ENCODE measurements at regions not wholly inside any gene's neighbourhood (a gene's known extent, or its start where the extent isn't known, plus 50 kb on each side); places are given as distances from the start of the nearest gene placed in this dataset.

DNA sequence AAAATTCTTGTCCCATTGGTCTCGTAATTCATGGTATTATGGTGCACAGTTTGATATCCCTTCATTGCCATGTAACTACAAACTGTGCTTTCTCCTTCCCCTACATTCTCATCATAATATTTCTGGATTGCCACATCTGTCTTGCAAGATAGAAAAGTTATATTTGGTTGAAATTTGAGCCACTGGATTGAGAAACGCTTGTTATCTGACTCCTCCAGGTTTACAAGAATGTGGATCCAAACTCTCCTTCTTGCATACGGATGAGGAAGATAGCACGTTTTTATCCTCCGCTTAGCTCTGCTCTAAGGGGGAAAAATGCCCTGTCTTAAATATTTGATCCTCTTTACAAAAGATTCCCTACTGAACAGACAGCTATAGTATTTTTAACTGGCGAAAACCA is 438.2 kb downstream of the TSN start:
- Histone ChIP-seq H3K27ac (ENCODE audit: low read length) (no peak overlapping the region), H3K9me3 (ENCODE audit: control insufficient read depth, insufficient read depth, low read length) (no peaks in the 10 kb centered on the region), H3K27me3 (ENCODE audit: control insufficient read depth, insufficient read depth, low read length) (no peaks in the 10 kb centered on the region), H3K4me3 (ENCODE audit: low read length) (no peak overlapping the region), H3K36me3 (ENCODE audit: control insufficient read depth, insufficient read depth, low read length) (no peaks in the 10 kb centered on the region), H3K4me1 (ENCODE audit: control insufficient read depth, insufficient read depth, low read length) (no peaks in the 10 kb centered on the region)
- WGBS (ENCODE audit: insufficient coverage), result 90% methylated on average over 6 of the region's 6 CpGs
- TF ChIP-seq, protein P1, sequence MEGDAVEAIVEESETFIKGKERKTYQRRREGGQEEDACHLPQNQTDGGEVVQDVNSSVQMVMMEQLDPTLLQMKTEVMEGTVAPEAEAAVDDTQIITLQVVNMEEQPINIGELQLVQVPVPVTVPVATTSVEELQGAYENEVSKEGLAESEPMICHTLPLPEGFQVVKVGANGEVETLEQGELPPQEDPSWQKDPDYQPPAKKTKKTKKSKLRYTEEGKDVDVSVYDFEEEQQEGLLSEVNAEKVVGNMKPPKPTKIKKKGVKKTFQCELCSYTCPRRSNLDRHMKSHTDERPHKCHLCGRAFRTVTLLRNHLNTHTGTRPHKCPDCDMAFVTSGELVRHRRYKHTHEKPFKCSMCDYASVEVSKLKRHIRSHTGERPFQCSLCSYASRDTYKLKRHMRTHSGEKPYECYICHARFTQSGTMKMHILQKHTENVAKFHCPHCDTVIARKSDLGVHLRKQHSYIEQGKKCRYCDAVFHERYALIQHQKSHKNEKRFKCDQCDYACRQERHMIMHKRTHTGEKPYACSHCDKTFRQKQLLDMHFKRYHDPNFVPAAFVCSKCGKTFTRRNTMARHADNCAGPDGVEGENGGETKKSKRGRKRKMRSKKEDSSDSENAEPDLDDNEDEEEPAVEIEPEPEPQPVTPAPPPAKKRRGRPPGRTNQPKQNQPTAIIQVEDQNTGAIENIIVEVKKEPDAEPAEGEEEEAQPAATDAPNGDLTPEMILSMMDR (IDR thresholded peaks at IDR 0.05), result no peak
- H3K27me3 Mint-ChIP-seq (ENCODE audit: low read depth in 2 of 2), result no peaks in the 10 kb centered on the region
- no peak overlapping the region for H3K27ac Mint-ChIP-seq
- H3K4me3 Mint-ChIP-seq, result no peak overlapping the region
- H3K9me3 Mint-ChIP-seq, result no peaks in the 10 kb centered on the region
- no peaks in the 10 kb centered on the region for H3K36me3 Mint-ChIP-seq
- no peaks in the 10 kb centered on the region for H3K4me1 Mint-ChIP-seq
- DNase-seq (no peak), ATAC-seq (no peak)
- intact Hi-C loops (cut with micrococcal nuclease), result no loop called here

DNA sequence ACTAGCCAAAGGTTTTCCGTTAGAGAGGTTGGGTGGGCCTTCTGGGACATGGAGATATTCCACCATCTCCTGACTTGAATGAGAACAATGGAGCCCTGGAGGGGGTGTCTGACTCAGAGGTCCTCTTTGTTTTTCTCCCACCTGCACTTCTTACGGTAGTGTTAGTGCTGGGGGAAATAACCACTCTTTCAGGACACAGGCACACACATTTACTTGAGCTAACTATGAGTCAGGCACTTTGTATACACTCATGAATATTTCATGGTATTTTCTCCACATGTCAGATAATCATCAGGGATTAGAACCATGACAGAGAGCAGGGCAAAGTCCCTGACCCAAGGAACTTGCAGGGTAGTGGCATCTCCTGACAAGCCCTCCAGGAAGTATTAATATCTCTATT is 439.1 kb downstream of the TSN start:
- 88% methylated on average over 2 of the region's 2 CpGs for WGBS (ENCODE audit: insufficient coverage)
- no peaks in the 10 kb centered on the region for H3K4me1 Mint-ChIP-seq
- no peak for DNase-seq
- intact Hi-C loops (cut with micrococcal nuclease), result no loop called here
- no peaks in the 10 kb centered on the region for H3K9me3 Mint-ChIP-seq
- Histone ChIP-seq H3K4me3 (ENCODE audit: low read length) (no peak overlapping the region), H3K36me3 (ENCODE audit: control insufficient read depth, insufficient read depth, low read length) (no peaks in the 10 kb centered on the region), H3K4me1 (ENCODE audit: control insufficient read depth, insufficient read depth, low read length) (no peaks in the 10 kb centered on the region), H3K27me3 (ENCODE audit: control insufficient read depth, insufficient read depth, low read length) (no peaks in the 10 kb centered on the region), H3K9me3 (ENCODE audit: control insufficient read depth, insufficient read depth, low read length) (no peaks in the 10 kb centered on the region), H3K27ac (ENCODE audit: low read length) (no peak overlapping the region)
- TF ChIP-seq, protein P1 (IDR thresholded peaks at IDR 0.05), result no peak
- H3K36me3 Mint-ChIP-seq, result no peaks in the 10 kb centered on the region
- no peak overlapping the region for H3K27ac Mint-ChIP-seq
- H3K4me3 Mint-ChIP-seq, result no peak overlapping the region
- no peak for ATAC-seq
- no peaks in the 10 kb centered on the region for H3K27me3 Mint-ChIP-seq (ENCODE audit: low read depth in 2 of 2)

DNA sequence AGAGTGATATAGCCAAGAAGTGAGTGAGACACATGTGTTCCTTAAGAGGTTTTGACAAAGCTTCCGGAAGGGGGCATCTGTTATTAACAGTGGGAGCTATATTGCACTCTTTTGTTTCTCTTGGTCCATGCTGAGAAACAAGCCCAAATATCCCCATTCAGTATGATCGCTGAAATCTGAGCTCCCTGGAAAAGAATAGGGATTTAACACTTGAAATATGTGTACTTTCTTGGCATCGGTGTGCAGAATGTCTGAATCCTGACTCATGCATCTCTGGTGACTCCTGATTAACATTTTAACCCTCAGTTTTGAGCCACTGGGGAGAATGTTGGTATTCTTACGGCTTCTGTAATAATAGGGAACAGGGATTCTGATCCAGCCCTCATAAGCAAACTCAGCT is 448.1 kb downstream of the TSN start:
- ATAC-seq, result no peak
- Histone ChIP-seq H3K9me3 (ENCODE audit: control insufficient read depth, insufficient read depth, low read length) (no peaks in the 10 kb centered on the region), H3K27me3 (ENCODE audit: control insufficient read depth, insufficient read depth, low read length) (no peaks in the 10 kb centered on the region), H3K4me1 (ENCODE audit: control insufficient read depth, insufficient read depth, low read length) (no peaks in the 10 kb centered on the region), H3K36me3 (ENCODE audit: control insufficient read depth, insufficient read depth, low read length) (no peaks in the 10 kb centered on the region), H3K27ac (ENCODE audit: low read length) (no peak overlapping the region), H3K4me3 (ENCODE audit: low read length) (no peak overlapping the region)
- intact Hi-C loops (cut with micrococcal nuclease), result no loop called here
- no peak overlapping the region for H3K4me3 Mint-ChIP-seq
- no peak overlapping the region for H3K27ac Mint-ChIP-seq
- no peaks in the 10 kb centered on the region for H3K36me3 Mint-ChIP-seq
- 90% methylated on average over 4 of the region's 4 CpGs for WGBS (ENCODE audit: insufficient coverage)
- H3K27me3 Mint-ChIP-seq (ENCODE audit: low read depth in 2 of 2), result no peaks in the 10 kb centered on the region
- TF ChIP-seq, protein P1 (IDR thresholded peaks at IDR 0.05), result no peak
- no peaks in the 10 kb centered on the region for H3K4me1 Mint-ChIP-seq
- no peak for DNase-seq
- H3K9me3 Mint-ChIP-seq, result peaks cover 0 to 4% of the 10 kb centered on the region in 2 donors

DNA sequence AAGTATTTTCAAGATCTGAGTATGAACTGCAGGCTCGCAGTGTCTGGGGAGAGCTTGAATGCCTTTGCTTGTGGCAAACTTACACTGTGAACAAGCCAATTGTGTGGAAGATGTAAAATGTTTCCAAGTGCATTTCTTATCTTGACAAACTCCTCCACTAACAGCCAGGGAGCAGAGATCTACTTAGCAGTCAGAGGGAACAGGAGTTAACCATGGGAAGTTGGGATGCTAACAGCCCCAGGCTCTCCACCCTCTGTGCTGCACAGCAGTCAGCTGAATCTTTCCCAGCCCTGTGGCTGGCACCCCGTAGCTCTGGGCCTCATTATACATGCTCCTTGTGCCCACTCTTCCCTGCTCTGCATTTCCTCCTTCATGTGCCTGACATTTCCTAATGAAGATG is 450.2 kb downstream of the TSN start:
- no peaks in the 10 kb centered on the region for H3K4me1 Mint-ChIP-seq
- H3K36me3 ChIP-seq (ENCODE audit: control insufficient read depth, insufficient read depth, low read length), result no peaks in the 10 kb centered on the region
- H3K27ac ChIP-seq (ENCODE audit: low read length), result no peak overlapping the region
- H3K27me3 ChIP-seq (ENCODE audit: control insufficient read depth, insufficient read depth, low read length), result no peaks in the 10 kb centered on the region
- H3K27me3 Mint-ChIP-seq (ENCODE audit: low read depth in 2 of 2), result no peaks in the 10 kb centered on the region
- H3K27ac Mint-ChIP-seq, result no peak overlapping the region
- peaks cover 0 to 6% of the 10 kb centered on the region in 2 donors for H3K9me3 Mint-ChIP-seq
- TF ChIP-seq, protein P1 (IDR thresholded peaks at IDR 0.05), result no peak
- 77% methylated on average over 2 of the region's 2 CpGs for WGBS (ENCODE audit: insufficient coverage)
- no peaks in the 10 kb centered on the region for H3K4me1 ChIP-seq (ENCODE audit: control insufficient read depth, insufficient read depth, low read length)
- no peaks in the 10 kb centered on the region for H3K9me3 ChIP-seq (ENCODE audit: control insufficient read depth, insufficient read depth, low read length)
- H3K4me3 Mint-ChIP-seq, result no peak overlapping the region
- DNase-seq (no peak), ATAC-seq (no peak)
- H3K4me3 ChIP-seq (ENCODE audit: low read length), result no peak overlapping the region
- no peaks in the 10 kb centered on the region for H3K36me3 Mint-ChIP-seq
- intact Hi-C loops (cut with micrococcal nuclease), result no loop called here

Measured in natural killer cell (primary cell).